ENCODE measurements at regions not wholly inside any gene's neighbourhood (a gene's known extent, or its start where the extent isn't known, plus 50 kb on each side); places are given as distances from the start of the nearest gene placed in this dataset.

- no peak overlapping the region for H3K4me2 ChIP-seq (ENCODE audit: control insufficient read depth, insufficient read depth)
- H3K9me3 ChIP-seq (replicated peaks; ENCODE audit: control insufficient read depth, insufficient read depth, low read length) = no peaks in the 10 kb centered on the region
- ChIA-PET RAD21 (ENCODE audit: unreplicated experiment) (no interaction called here), POLR2A (no interaction called here), CTCF (no interaction called here), SMC1A (ENCODE audit: uncharacterized antibody, unreplicated experiment) (interaction anchor here (1.3 kb wide), 1 partner anchor 12 kb away, joined by 4 read pairs; no protein-coding TSS in a partner anchor)
- no peak for ATAC-seq
- WGBS (ENCODE audit: insufficient coverage, insufficient replicate concordance, low lambda C conversion rate, missing lambda C conversion rate) = 5% methylated on average over 1 of the region's 1 CpG
- H3K4me3 ChIP-seq = no peak overlapping the region
- no peak for DNase-seq (ENCODE audit: low read depth, low spot score)
- H3K79me2 ChIP-seq (ENCODE audit: control insufficient read depth, insufficient read depth, low read length) = no peaks in the 10 kb centered on the region
- H3K36me3 ChIP-seq (ENCODE audit: control insufficient read depth in 2 of 2, insufficient read depth in 2 of 2, low read length in 1 of 2) = no peaks in the 10 kb centered on the region
- intact Hi-C loops (cut with micrococcal nuclease; ENCODE audit: unreplicated experiment) = no loop called here
- in situ Hi-C loops (cut with MboI) = no loop called here
- H3K9ac ChIP-seq (ENCODE audit: control insufficient read depth, insufficient read depth, low read length) = no peak overlapping the region
- no peak overlapping the region for H2AFZ ChIP-seq (ENCODE audit: control insufficient read depth, low read depth, low read length)
- FAIRE-seq = no peak
- BruUV-seq (replicated peaks) = no TSS peak
- H4K20me1 ChIP-seq (ENCODE audit: control insufficient read depth, insufficient read depth) = no peaks in the 10 kb centered on the region
- no peaks in the 10 kb centered on the region for H3K27me3 ChIP-seq (replicated peaks in 1 of 2; ENCODE audit: control insufficient read depth in 2 of 2, insufficient read depth in 2 of 2, low read length in 1 of 2)
- no peaks in the 10 kb centered on the region for H3K4me1 ChIP-seq (ENCODE audit: control insufficient read depth, insufficient read depth, low read length)
- no peak overlapping the region for H3K27ac ChIP-seq (ENCODE audit: control insufficient read depth, insufficient read depth)
- TF ChIP-seq USF1 (IDR thresholded peaks at IDR 0.05; ENCODE audit: borderline replicate concordance, extremely low read length, insufficient read depth, low read depth, low read length) = no peak
- no peak for TF ChIP-seq EGR1 (IDR thresholded peaks at IDR 0.05; ENCODE audit: borderline replicate concordance in 1 of 2, low read depth in 2 of 2, low read length in 2 of 2)
- no peak for TF ChIP-seq USF2 (IDR thresholded peaks at IDR 0.05; ENCODE audit: borderline replicate concordance, low read depth, low read length)
- TF ChIP-seq ZBTB33 (IDR thresholded peaks at IDR 0.05) = no peak
- no peak for TF ChIP-seq SMAD5 (IDR thresholded peaks at IDR 0.05; ENCODE audit: low read depth)
- TF ChIP-seq TCF12 (IDR thresholded peaks at IDR 0.05; ENCODE audit: low read depth, low read length) = no peak
- no peak for TF ChIP-seq JUND (IDR thresholded peaks at IDR 0.05; ENCODE audit: low read depth, low read length)
- TF ChIP-seq CTCF (IDR thresholded peaks at IDR 0.05 in 2 of 3, conservative IDR thresholded peaks at IDR 0.05 in 1 of 3; ENCODE audit: control insufficient read depth in 2 of 3, extremely low read depth in 1 of 3, insufficient read depth in 1 of 3, low read depth in 3 of 3, low read length in 3 of 3) = no peak
- TF ChIP-seq POLR2AphosphoS5 (IDR thresholded peaks at IDR 0.05; ENCODE audit: low read length) = no peak
- TF ChIP-seq SIN3A (IDR thresholded peaks at IDR 0.05; ENCODE audit: low read depth, low read length) = no peak
- no peak for TF ChIP-seq HCFC1 (IDR thresholded peaks at IDR 0.05; ENCODE audit: low read length)
- TF ChIP-seq ZNF687 (IDR thresholded peaks at IDR 0.05) = no peak
- TF ChIP-seq YY1 (IDR thresholded peaks at IDR 0.05; ENCODE audit: low read depth, low read length) = no peak
- TF ChIP-seq SRF (IDR thresholded peaks at IDR 0.05; ENCODE audit: low read depth in 2 of 2, low read length in 2 of 2) = no peak
- no peak for TF ChIP-seq SMAD1 (IDR thresholded peaks at IDR 0.05; ENCODE audit: low read depth, partially characterized antibody)
- no peak for TF ChIP-seq MEF2A (IDR thresholded peaks at IDR 0.05; ENCODE audit: insufficient read depth, low read depth, low read length)
Observed at GRCh38 chr4:125515016-125515415, 200.3 kb downstream of the FAT4 start.
